GM18868 (cell line): ENCODE measurements at regions not wholly inside any gene's neighbourhood (a gene's known extent, or its start where the extent isn't known, plus 50 kb on each side); places are given as distances from the start of the nearest gene placed in this dataset.

ENCODE experiments used
- ATAC-seq: cut with Tn5 transposase; IDR thresholded peaks from one replicate; pipeline ENCODE4 v1.9.1; 2021; ENCODE audit warnings: mild to moderate bottlenecking, moderate library complexity; ENCODE audit not compliant: unreplicated experiment

DNA sequence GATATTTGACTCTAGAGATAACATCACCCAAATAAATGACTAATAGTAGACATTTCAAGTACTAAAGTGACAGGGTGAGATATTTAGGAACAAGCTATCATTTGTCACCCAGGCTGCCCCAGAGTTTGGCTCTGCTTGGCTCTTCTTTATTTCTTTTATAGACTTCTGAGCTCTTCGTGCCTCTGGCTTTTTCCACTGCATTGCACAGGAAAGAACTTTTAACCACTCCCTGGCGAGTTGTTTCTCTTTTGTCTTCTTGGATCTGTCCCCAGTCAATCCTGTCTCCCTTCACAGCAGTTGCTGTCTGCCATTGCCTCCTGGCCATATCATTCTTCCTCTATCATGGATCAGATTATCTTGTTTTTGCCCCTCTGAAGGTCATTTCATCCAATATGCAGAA, 339.2 kb upstream of the DCBLD2 start:
- ATAC-seq = no peak

DNA sequence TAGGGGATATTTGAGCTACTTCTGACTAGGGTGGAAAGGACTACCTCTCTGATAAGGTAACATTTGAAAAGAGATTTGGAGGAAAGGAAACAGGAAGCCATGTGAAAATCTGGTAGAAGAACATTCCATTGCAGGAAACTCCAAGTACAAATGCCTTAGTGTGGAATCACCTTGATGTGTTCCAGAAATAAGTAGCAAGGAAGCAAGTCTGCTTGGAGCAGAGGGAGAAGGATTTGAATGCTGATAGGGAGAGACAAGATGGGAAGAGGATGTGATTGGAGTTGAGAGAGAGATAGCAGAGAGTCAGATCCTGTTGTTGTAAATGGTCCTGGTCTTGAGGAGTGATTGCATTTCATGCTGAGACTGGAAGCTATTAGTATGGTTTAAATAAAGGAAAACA, 335.1 kb upstream of the DCBLD2 start:
- no peak for ATAC-seq

DNA sequence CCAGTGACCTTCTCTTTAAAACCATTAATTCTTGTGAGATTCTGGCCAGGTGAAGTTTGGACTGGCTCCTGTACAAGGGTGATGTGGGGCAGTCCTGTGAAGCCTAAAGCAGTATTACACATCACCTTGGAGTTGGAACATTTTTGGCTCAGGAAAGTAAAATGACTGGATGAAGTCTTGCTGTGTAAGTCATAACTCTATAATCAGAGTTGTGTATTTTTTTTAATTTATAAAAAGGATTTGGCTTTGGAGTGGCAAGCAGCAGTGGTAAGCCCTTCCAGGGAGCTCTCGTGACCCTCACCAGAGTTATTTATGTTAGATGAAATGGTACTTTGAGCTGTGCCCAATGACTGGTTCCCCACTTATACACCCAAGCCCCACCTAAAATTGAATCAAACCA, 331.2 kb upstream of the DCBLD2 start:
- ATAC-seq = no peak

DNA sequence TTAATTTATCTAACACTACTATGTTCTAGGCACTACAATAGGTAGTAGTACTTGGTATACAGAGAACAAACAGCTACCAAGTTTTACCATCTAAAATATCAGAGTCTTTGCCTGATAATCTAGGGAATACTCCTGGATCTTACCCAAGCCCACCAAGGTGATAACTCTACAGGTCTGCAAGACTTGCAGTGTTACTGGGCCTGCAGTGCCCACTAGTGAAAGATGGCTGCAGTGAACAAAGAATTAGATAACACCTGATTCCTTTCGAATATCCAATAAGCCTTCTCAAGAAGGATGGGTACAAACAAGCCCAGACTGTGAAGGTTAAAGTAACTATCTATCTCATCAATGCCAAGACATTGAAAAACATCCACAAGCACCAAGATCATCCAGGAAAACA, 317.0 kb upstream of the DCBLD2 start:
- ATAC-seq = no peak

DNA sequence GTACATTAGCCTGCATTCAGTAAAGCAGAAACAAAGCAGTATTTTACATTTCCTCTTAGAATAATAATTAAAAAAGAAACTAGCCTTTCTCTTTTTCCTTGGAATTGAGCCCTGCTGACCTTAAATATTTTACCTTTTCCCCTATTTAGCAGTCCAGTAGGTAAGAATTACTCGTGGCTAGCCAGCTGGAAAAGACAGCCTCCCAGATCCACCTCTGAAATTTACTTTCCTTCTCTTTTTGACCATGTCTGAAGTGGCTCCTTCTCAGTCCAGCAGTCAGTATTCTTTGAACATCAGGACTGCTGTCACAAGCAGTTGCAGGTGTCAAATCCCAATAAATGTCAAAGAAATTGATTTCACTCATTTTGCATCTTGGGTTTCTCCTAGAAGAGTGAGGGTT, 311.5 kb upstream of the DCBLD2 start:
- no peak for ATAC-seq

DNA sequence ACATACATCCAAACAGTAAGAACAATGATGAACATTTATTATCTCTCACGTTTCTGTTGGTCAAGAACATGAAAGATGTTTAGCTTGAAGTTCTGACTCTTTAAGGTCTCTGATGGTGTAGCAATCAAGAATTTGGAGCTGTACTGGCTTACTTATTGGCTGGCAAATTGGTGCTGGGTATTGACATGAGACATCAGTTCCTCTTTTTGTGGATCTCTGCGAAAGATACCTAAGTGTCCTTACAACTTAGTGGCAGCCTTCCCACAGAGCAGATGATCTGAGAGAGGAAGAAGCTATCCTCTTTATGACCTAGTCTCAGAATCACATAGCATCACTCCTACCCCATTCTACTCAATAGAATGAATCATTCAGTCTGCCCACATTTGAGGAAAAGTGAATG, 309.8 kb upstream of the DCBLD2 start:
- ATAC-seq = no peak

DNA sequence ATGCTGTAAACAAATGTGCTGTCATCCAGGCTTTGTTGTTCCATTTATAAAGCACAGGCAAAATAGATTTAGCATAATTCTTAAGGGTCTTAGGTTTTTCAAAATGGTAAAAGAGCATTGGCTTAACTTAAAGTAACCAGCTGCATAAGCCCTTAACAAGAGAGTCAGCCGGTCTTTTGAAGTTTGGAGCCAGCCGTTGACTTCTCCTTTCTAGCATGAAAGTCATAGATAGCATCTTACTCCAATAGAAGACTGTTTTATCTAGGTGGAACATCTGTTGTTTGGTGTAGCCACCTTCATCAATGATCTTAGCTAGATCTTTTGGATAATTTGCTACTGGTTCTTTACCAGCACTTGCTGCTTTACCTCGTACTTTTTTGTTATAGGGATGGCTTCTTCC, 297.5 kb upstream of the DCBLD2 start:
- ATAC-seq = no peak

DNA sequence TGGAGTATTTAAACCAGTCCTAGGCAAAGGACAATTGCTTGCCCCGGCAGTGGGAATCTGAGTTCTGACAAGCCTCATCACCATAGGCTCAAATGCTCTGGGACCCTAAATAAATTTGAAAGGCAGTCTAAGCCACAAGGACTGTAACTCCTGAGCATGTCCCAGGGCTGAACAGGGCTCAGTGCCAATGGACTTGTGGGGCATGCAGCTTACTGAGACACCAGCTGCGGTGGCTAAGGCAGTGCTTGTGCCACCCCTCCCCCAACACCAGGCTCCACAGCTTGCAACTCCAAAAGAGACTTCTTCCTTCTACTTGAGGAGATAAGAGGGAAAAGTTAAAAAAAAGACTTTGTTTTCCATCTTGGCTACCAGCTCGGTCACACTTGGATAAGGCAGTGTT, 289.7 kb upstream of the DCBLD2 start:
- ATAC-seq = no peak

- no peak for ATAC-seq
Measured at GRCh38 chr3:99188936-99189335, 287.4 kb upstream of the DCBLD2 start.

DNA sequence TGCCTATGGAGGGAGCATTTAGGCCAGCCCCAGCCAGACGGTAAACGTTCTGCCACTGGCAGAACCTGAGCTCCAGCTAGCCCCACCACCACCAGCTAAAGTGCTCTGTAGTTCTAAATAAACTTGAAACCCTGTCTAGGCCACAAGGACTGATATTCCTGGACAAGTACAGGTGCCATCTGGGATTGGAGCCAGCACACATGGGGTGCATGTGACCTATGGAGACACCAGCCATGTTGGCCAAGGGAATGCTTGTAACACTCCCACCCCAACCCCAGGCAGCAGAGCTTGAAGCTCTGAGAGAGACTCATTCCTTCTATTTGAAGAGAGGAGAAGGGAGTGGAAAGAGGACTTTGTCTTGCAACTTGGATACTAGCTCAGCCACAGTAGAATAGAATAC, 284.5 kb upstream of the DCBLD2 start:
- no peak for ATAC-seq

DNA sequence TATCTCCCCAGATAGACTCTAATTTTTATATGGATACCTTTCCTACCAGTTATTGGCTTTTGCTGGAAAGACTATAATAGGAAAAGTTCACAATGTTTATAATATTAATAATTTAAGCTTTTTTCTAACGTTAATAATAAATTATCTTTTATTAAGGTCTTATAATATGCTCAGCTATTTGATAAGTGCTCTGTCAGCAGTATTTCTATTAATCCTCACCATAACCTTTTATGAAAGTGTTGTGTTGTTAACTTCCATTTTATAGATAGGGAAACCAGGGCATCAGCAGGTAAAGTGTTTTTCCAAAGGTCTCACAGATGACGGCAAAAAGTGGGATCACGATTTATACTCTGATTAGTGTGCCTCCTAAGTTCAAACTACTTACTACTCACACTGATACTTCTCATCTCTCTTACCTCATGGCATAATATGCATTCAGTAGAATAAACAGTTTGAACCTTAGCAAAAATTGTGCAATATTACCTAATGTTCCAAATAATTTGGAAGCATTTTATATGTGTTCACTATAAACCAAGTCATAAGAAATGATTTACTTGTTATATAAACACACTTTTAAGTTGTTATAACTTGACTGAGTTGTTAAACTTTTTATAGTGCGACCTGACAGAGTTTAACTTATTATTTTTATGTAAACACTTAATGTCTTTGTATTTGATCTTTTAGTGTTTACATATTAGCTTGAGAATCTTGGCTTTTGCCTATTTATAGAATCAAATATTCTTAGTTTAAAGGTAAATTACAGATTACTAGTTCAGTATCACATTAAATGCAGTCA, 274.9 kb upstream of the DCBLD2 start:
- no peak for ATAC-seq

DNA sequence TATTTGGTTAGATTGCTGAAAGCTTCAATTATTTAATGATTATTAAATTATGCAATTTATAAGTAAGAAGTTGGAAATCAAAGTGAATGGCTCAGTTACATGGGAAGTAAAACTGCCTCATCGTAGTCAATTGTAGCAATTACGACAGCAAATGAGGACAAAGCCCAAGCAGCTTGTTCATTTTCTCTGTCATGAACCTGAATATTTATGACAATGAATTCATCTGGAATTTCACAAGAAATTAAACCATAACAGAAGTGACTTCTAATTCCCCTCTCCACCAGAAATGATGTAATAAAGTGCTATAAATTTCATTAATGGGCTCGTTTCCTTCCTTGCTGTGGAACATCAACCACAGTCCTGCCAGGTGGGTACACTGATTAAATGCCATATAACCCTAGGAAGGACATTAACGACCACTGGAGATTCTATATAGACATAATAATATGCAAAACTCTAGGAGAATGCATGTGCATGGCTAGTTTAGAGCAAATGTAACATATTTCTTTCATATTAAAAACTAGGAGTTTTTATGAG, 273.8 kb upstream of the DCBLD2 start:
- ATAC-seq = no peak

DNA sequence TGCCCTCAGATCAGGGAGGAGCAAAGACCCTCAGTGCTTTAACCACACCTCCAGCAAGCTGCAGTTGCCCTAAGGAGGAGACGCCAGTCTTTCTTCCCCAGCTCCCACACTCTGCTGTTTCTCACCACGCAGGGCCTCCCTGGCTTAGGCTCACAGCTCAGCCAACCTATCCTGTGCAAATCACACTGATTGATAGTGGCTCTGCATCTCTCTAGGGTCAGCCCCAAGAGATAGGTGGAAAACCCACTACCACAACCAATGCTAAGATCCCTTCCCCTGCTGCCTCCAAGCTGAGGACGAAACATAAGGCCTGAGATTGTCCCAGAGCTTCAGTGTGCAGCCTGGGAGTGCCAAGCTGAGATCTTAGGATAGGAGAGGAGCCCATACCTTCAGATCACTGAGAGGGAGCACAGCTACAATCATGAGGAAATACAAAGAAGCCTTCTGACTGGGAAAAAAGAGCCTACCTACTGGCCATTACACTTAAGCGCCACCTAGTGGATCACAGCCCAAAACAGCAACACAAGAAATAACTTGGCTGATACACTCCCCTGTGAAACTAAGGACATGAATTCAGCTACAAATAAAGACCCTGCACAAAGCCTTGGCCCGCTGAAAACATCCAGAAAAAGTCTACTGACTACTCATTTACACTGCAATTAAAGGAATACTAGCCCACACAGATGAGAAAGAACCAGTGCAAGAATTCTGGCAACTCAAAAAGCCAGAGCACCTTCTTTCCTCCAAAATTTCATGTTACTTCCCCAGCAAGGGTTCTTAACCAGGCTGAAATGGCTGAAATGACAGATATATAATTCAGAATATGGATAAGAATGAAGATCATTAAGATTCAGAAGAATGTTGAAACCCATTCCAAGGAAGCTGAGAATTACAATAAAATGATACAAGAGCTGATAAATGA, 271.5 kb upstream of the DCBLD2 start:
- peak; percentile 73 for ATAC-seq

DNA sequence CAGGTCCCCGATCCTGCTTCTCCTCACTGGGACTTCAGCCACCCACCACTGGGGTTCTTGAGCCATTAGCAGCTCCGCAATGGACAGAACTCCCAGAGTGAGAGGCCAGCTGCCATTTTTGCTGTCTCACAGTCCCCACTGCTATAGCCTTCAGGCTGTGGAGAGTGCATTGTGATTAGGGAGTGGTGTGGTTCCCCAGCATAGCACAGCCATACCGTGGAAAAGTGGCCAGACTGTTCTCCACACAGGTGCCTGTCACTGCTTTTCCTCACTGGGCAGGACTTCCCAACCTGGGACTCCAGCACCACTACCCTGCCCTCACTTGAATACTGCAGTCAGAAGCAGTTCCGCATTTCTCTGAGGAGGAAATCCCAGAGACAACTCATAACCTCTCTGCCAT, 270.3 kb upstream of the DCBLD2 start:
- ATAC-seq = no peak

DNA sequence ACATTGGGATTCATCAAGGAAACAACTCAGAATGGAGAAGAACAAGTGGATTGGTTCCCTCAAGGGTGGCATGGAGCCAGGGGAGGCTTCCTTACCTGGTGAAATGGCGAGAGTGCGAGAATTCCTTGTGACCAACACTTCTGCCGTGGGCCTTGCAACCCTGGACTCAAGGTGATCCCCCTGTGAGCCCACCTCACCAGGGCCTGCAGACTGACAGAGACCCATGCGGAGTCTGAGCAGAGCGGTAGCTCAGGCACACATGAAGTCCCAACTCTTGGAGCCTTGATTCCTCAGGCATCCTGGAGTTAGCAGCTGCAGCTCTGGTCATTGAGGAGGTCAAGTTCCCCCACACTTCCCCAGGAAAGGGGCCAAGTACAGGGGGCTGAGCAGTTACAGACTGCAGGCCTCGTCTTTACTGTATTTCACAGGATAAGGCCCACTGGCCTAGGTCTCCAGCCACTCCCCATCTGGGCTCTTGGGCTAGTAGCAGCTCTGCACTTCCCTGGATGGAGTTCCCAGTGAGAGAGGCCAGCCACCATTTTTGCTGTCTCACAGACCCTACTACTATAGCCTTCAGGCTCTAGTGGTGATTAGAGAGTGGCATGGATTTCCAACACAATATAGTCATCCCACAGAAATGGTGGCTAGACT, 269.5 kb upstream of the DCBLD2 start:
- ATAC-seq = no peak

DNA sequence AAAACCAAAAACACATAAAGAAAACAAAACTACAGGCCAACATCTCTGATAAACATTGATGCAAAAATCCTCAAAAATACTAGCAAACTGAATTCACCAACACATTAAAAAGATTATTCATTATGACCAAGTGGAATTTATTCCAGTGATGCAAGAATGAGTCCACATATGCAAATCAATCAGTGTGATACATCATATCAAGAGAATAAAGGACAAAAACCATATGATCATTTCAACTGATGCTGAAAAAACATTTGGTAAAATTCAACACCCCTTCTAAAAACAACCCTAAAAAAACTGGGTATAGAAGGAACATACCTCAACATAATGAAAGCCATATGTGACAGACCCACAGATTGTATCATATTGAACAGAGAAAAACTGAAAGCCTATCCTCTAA, 265.6 kb upstream of the DCBLD2 start:
- ATAC-seq = no peak

DNA sequence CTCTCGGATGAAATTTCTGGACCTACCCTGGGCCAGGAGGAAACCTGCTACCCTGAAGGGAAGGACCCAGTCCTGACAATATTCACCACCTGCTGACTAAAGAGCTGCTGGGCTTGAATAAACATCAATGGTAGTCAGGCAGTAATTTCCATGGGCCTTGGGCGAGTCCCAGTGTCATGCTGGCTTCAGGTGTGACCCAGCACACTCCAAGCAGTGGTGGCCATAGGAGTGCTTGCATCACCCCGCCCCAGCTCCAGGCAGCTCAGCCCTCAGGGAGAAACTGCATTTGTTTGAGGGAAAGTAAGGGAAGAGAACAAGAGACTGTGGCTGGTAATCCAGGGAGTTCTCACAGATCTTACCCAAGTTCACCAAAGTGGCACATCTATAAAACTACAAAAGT, 261.8 kb upstream of the DCBLD2 start:
- no peak for ATAC-seq

GRCh38 chr3:99159220-99159762, 257.8 kb upstream of the DCBLD2 start:
- no peak for ATAC-seq

GRCh38 chr3:99145031-99145430, 243.5 kb upstream of the DCBLD2 start:
- ATAC-seq = no peak

GRCh38 chr3:99143493-99143892, 242.0 kb upstream of the DCBLD2 start:
- ATAC-seq = no peak

DNA sequence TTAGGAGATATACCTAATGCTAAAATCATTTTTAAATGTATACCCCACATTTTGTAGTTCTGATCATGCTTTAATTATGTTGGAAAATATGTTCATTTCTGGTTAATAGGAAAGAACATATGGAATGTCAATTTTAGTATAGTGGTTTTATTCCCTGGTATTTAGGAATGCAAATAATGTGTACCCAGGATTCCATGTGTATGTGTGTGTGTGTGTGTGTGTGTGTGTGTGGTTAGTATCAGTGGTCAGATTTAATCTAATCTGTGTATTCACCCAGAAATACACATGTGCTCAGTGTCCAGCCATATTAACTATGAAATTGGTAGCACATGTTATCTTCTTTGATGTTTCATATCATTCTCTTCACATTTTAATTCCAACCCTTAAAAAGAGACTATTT, 233.5 kb upstream of the DCBLD2 start:
- ATAC-seq = no peak
